ENCODE measurements at regions not wholly inside any gene's neighbourhood (a gene's known extent, or its start where the extent isn't known, plus 50 kb on each side); places are given as distances from the start of the nearest gene placed in this dataset.

GRCh38 chr7:95690367-95690947, 81.9 kb upstream of the DYNC1I1 start:
- peak; percentile 41 to 94 (median 59) for TF ChIP-seq CTCF (IDR thresholded peaks at IDR 0.05)
- TF ChIP-seq POLR2A (IDR thresholded peaks at IDR 0.05) = no peak
